ENCODE measurements at regions not wholly inside any gene's neighbourhood (a gene's known extent, or its start where the extent isn't known, plus 50 kb on each side); places are given as distances from the start of the nearest gene placed in this dataset.

DNA sequence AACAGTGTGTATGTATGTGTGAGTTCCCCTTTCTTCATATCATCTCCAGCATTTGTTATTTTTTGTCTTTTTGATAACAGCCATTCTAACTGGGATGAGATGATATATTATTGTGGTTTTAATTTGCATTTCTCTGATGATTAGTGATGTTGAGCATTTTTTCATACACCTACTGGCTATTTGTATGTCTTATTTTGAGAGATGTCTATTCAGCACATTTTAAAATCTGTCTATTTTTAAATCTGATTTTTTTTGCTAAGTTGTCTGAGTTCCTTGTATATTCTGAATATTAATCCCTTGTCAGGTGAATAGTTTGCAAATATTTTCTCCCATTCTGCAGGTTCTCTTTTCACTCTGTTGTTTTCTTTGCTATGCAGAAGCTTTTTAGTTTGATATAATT is 469.1 kb downstream of the FUT8 start:
- TF ChIP-seq CTCF (IDR thresholded peaks at IDR 0.05), result no peak
- no peak for TF ChIP-seq POLR2A (IDR thresholded peaks at IDR 0.05)

All from uterus (tissue), 2 donors.